Lower leg skin (tissue), 4 donors: ENCODE measurements at regions not wholly inside any gene's neighbourhood (a gene's known extent, or its start where the extent isn't known, plus 50 kb on each side); places are given as distances from the start of the nearest gene placed in this dataset.

Experiments
- DNase-seq, 2 donors: peaks; one replicate each; pipeline ENCODE4 v3.0.0-alpha.2; 2019; ENCODE audit warnings: low spot score in 2 of 2
- H3K4me3 ChIP-seq: fragments of 200-600 bp; sonication (generic); 2 replicates; pipeline ENCODE4 v1.5.1; 2017; ENCODE audit warnings: mild to moderate bottlenecking, low read depth; ENCODE audit not compliant: poor library complexity, severe bottlenecking
- POLR2A ChIP-seq, 2 donors: fragments of 450-650 bp; IDR thresholded peaks; one replicate each; pipeline ENCODE4 v1.6.1; 2016 to 2017; ENCODE audit warnings: antibody characterized with exemption in 2 of 2, mild to moderate bottlenecking in 1 of 2, moderate library complexity in 1 of 2
- WGBS, 2 donors: methylation state at CpG; one replicate each; pipeline ENCODE4 v1.1.5; 2018; 5-methylcytosine and 5-hydroxymethylcytosine counted together
- intact Hi-C: fragments of 100-400 bp; cut with DNase I; formaldehyde crosslinking; loops from one replicate; pipeline ENCODE4 v1.15.0; 2023; ENCODE audit warnings: low total_unique reads
- TF ChIP-seq, protein P1 (sequence below), 3 donors: fragments of 450-650 bp; IDR thresholded peaks; one replicate each; pipeline ENCODE4 v1.5.1; 2016; ENCODE audit warnings: antibody characterized with exemption in 3 of 3, mild to moderate bottlenecking in 3 of 3, moderate library complexity in 2 of 3

DNA sequence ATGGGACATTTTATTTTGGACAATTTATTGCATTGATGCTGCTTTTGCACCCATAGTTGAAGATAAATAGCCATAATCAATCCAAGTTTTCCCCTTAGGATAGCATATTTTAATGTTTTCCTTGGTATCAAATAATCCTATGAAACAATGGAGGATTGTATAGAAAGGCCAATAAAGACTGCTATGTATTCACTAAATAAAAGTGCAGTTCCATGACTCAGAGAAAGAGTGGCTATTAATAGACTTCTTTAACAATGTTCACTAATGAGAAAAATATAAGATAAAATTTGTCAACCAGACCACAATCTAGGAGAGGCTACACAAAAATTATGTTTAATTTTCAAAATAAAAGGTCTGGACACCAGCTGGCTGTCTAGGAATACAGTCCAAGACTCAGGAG lies 560.9 kb upstream of the AGTR1 start:
- no peak overlapping the region for H3K4me3 ChIP-seq
- no peak for TF ChIP-seq POLR2A (IDR thresholded peaks at IDR 0.05)
- TF ChIP-seq, protein P1, sequence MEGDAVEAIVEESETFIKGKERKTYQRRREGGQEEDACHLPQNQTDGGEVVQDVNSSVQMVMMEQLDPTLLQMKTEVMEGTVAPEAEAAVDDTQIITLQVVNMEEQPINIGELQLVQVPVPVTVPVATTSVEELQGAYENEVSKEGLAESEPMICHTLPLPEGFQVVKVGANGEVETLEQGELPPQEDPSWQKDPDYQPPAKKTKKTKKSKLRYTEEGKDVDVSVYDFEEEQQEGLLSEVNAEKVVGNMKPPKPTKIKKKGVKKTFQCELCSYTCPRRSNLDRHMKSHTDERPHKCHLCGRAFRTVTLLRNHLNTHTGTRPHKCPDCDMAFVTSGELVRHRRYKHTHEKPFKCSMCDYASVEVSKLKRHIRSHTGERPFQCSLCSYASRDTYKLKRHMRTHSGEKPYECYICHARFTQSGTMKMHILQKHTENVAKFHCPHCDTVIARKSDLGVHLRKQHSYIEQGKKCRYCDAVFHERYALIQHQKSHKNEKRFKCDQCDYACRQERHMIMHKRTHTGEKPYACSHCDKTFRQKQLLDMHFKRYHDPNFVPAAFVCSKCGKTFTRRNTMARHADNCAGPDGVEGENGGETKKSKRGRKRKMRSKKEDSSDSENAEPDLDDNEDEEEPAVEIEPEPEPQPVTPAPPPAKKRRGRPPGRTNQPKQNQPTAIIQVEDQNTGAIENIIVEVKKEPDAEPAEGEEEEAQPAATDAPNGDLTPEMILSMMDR (IDR thresholded peaks at IDR 0.05), result no peak
- intact Hi-C loops, result no loop called here
- DNase-seq, result no peak

DNA sequence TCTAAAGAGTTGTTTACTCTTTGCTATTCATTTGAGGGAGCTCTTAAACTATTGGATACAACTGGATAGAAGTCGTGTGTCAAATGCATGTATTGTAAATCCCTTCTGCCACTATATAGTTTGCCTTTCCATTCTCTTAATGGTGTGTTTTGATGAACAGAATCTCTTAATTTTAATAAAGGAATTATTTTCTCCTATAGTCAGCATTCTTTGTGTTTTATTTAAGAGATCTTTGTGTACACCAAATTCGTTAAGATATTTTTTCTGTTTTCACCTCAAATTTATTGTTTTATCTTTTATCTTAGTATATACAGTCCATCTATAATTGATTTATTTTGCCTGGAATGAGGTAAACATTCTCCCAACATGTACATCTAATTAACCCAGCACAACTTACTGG lies 551.5 kb upstream of the AGTR1 start:
- no peak overlapping the region for H3K4me3 ChIP-seq
- WGBS, 2 donors, result 78 to 82% methylated on average over 2 of the region's 2 CpGs
- intact Hi-C loops, result no loop called here
- TF ChIP-seq POLR2A (IDR thresholded peaks at IDR 0.05), result no peak
- TF ChIP-seq, protein P1 (IDR thresholded peaks at IDR 0.05), result no peak
- DNase-seq, result no peak

DNA sequence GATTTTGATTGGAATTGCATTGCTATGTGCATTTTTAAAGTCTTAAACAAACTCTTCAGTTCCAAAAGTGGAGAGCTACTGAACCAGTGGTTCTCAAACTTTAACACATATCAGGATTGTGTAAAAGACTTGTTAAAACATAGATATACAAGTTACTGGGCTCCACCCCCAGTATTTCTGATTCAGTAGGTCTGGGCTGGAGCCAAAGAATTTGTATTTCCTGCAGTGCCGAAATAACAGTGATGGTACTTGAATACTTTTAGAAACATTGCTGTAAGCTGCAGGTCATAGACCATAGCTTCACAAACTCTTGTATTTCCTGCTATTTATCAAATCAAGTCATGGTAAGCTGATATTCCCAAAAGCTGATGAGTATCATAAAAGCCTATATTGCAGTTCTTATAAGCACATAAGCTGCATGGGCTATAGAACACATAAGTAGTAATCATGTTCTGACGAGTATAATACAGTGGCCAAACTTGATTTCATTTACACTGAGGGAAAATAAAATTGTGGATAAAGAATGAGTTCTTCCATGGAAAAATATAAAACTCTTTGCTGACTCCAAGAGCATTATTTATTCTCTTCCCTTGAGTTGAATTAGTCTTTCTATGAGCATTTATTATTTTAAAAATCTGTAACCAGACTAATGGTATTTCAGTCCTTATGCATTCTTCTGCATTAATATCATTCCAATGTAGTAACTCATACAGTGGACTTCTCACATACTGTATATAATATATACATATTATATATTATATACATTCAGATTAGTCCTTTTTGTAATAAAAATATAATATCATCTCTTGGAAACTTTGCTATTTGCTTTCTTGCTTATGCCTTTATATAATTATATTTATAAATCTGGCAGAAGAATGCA lies 550.5 kb upstream of the AGTR1 start:
- TF ChIP-seq, protein P1 (IDR thresholded peaks at IDR 0.05), result no peak
- TF ChIP-seq POLR2A (IDR thresholded peaks at IDR 0.05), result no peak
- no peak for DNase-seq
- intact Hi-C loops, result no loop called here
- H3K4me3 ChIP-seq, result no peak overlapping the region
- WGBS, 2 donors, result 32 to 35% methylated on average over 2 of the region's 2 CpGs

DNA sequence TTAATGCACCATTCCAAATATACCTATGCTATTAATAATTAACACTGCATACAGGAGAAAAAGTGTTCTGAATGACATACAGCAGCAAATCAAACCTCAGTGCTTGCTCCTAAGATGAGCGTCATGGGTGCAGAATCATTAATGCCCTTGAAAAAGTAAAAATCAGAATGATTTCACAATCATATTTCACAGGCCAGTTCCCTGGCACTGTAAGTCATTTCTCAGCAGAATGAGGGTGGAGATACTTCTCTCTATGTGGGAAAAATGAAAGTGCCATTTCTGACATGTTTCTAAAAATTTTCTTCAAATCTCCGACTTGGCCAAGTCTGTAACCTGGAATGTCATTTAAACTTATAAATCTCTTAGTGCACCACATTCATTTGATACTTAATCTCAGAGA lies 549.8 kb upstream of the AGTR1 start:
- DNase-seq, result no peak
- TF ChIP-seq, protein P1 (IDR thresholded peaks at IDR 0.05), result no peak
- TF ChIP-seq POLR2A (IDR thresholded peaks at IDR 0.05), result no peak
- no peak overlapping the region for H3K4me3 ChIP-seq
- intact Hi-C loops, result no loop called here
- 41 to 48% methylated on average over 2 of the region's 2 CpGs for WGBS, 2 donors

DNA sequence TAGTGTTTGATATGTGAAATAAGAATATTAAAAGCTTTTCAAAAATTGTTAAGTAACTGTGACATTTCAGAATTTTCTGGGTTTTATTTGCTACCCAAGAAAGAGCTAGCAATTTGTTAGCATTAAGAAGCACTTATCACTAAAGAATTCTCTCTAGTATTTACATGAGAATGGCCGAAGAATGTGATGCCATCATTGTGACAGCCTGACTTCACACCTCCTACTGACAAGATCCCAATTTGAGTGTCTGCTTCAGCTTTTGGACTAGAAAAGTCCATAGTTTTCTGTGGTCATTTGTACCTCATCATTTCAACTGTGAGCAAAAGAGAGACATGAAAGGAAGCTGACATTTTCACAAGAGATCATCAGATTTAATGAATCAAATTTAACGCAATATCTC lies 548.1 kb upstream of the AGTR1 start:
- intact Hi-C loops, result no loop called here
- no peak for TF ChIP-seq POLR2A (IDR thresholded peaks at IDR 0.05)
- TF ChIP-seq, protein P1 (IDR thresholded peaks at IDR 0.05), result no peak
- 74 to 98% methylated on average over 2 of the region's 2 CpGs for WGBS, 2 donors
- DNase-seq, result no peak
- H3K4me3 ChIP-seq, result no peak overlapping the region

DNA sequence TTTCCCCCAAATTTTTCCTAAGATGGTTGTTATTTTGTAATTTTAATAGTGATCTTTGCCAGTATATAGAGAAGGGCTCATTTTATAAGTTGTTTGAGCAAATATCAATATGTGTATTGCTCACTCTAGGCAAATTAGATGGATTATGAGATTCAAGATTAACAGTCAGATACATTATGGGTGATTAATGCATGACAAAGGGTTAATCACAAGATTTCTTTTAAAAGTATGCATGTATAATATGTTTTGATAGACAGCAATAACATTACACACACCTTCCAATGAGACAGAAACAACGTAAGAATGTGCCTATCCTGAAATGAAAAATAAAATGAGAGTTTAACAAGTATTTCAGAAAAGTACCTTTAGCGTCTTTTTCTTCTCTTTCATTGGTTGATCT lies 547.6 kb upstream of the AGTR1 start:
- whole genome bisulfite sequencing, 2 donors, result 66 to 76% methylated on average over 2 of the region's 2 CpGs
- DNase-seq, result no peak
- no peak for TF ChIP-seq POLR2A (IDR thresholded peaks at IDR 0.05)
- TF ChIP-seq, protein P1 (IDR thresholded peaks at IDR 0.05), result no peak
- intact Hi-C loops, result no loop called here
- no peak overlapping the region for H3K4me3 ChIP-seq
